HT-29 (cell line): ENCODE measurements at regions not wholly inside any gene's neighbourhood (a gene's known extent, or its start where the extent isn't known, plus 50 kb on each side); places are given as distances from the start of the nearest gene placed in this dataset.

Experiments used
- DNase-seq: peaks from one replicate; pipeline ENCODE4 v3.0.0-alpha.2; 2015; ENCODE audit warnings: low spot score

DNA sequence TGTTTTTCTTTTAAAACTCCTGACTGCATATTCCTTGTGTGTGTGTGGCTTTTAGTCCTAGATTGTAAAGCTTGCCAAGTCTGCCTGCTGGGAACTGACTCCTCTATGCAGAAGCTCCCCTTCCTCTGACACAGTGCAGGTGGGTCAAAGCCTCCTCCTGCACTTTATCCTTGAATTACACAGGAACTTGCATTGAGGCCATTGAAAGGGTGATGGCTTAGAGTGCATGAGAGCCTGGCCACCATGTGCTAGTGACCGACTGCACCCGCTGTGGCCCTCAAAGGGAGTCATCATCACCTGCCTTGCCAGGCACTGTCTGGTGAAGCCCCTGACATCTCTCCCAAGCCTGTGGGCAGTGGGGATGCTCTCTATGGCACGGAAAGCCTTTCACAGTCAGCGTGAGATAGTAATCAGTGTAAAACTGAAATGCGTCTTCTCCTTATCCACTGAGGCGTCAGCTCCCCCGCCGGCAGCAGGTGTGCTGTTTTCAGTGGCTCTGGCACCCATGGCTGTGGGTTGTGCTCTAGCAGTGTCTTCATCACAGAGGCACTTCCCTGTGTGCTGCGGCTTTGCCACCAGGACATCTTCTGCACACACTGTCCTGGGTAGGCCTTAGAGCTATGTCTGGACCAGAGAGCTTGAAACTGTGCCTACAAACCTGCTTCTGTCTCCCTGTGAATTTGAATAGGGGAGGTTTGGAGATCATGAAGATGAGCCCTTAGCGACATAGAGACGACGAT lies 87.9 kb downstream of the THBS2 start:
- no peak for DNase-seq

DNA sequence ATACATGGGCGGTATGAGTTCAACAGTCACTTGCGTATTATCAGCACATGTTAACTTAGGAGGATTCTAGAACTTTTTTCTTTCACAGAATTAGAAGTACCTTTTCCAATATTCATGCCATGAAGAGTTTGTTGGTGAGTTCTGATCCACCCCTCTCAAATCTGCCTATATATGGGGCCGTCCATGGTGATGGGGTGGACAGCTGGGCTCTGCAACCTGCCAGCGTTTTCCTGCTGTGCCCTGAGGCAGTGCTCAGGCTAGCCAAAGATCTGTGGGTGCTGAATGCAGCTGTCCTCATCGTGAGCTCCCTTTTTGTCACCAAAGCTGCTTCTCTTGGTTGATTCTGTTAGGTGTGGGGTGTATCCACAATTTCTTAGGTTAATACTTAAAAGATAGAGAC lies 88.7 kb downstream of the THBS2 start:
- DNase-seq = no peak

- DNase-seq = no peak
These were observed 89.2 kb downstream of the THBS2 start for GRCh38 chr6:169164451-169164850.

DNA sequence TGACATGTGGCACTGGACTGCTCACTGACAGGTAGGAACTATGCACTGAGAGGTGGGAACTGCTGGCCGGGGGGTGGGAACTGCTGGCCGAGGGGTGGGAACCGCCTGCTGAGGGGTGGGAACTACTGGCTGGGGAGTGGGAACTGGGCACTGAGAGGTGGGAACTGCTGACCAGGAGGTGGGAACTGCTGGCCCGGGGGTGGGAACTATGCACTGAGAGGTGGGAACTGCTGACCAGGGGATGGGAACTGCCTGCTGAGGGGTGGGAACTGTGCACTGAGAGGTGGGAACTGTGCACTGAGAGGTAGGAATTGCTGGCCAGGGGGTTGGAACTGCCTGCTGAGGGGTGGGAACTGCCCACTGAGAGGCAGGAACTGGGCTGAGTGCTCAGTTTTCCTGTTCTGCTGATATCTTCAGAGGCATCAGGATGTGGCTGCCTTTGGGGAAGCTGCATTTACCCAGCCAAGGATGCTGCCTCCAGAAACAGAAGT lies 90.2 kb downstream of the THBS2 start:
- no peak for DNase-seq

DNA sequence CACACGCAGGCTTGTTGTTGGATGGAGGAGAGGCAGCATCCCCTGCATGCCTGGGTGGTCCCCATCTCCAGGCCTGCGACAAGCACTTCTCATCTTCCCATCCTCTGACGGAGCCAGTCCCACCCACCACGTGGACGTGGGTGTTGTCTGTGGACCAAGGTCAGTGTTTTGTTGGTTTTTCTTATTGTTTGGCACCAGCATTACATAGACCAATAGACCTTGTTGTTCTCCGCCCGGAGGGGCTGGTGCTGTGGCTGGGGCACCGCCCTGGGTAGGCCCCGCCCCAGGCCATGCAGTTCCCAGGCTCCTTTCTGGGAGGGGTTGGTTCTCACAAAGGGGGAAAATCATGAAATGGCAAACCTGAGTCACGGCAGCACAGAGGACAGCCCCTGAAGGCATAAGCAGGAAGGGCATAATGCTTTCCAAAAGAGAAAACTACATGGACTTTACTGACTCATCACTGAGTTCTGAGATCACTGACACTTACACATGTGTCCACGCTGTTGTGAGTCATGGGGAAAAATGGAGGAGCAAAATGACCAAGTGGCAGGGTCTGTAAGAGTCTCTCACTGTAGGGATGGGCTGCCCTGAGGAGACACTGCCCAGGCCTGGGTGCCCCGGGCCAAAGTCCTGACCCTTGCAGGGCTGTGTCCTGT lies 90.8 kb downstream of the THBS2 start:
- no peak for DNase-seq

- DNase-seq = no peak
These were observed 91.4 kb downstream of the THBS2 start for GRCh38 chr6:169162249-169162648.

DNA sequence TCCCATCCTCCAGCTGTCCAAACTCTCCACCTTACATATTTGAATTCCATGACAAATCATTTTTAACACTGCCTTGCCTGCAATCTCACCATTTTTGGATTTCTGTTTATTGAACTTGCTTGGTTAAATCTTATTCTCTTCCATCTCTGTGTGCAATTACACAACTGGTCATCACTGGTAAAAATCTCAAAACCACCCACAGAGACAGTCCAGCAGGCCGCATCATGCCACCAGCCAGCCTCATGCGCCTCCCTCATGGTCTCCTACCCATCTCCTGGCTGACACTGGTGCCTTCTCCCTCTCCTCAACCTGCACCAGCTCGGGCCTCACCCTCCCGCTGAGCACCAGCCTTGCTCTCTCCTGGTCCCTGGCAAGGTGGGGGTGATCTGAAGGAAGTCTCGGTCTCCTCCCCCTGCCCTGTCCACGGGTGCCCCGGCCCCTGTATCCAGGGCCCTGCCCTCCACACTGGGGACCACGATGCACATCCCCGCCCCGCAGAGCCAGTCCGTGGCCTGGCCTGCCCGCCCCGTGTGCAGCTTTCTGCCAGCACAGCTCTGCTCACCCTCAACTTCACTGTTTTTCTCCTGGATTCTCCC lies 92.0 kb downstream of the THBS2 start:
- DNase-seq = no peak

DNA sequence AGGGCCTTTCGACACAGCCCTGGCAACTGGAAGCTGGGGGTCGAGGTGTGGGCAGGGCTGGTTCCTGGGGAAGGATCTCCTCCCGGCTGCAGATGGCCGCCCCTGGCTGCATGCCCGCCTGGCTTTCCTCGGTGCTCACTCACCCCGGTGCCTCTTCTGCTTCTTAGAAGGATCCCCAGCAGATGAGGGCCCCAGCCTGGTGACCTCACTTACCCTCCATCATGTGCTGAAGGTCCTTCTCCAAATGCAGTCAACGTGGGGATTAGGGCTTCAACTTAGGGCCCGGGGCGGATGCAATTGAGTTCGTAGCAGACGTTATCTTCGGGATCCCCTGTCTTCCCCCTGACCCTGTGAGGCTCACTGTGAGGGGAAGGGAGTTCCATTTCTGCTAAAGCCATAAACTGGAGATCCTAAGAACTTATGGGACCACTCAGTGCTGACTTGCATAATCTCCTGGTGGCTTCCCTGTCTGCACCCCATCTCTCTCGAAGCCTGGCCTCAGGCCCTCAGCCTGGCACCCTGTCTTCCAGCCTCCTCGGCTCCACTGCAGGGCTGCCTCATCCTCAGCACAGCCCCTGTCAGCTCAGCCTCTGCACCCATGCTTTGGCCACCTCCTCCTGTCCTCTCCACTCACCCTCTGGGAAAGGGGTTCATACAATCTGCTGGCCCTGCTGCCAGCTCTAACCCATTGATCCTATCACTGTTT lies 92.6 kb downstream of the THBS2 start:
- DNase-seq = no peak

- DNase-seq = no peak
These were observed 93.4 kb downstream of the THBS2 start for GRCh38 chr6:169160091-169160854.

DNA sequence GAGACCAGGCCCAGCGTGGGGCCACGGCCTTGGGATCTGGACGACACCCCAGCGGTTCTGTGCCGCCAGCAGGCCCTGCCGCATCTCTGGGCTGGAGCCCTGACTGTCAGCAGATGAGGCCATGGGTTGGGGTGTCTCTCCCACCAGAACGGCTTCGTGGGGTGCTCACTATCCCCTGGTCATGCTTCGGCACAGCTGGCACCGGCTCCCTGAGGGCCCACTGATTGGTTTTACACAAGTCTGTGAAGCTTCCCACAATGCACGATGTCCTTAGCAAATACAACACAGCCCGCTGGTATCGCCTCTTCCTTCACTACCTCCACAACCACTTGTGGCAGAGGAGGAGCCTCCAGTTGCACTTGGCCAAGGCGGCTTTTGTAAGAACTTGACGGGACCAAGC lies 94.3 kb downstream of the THBS2 start:
- no peak for DNase-seq

- DNase-seq = no peak
These were observed 95.0 kb downstream of the THBS2 start for GRCh38 chr6:169158691-169159090.

DNA sequence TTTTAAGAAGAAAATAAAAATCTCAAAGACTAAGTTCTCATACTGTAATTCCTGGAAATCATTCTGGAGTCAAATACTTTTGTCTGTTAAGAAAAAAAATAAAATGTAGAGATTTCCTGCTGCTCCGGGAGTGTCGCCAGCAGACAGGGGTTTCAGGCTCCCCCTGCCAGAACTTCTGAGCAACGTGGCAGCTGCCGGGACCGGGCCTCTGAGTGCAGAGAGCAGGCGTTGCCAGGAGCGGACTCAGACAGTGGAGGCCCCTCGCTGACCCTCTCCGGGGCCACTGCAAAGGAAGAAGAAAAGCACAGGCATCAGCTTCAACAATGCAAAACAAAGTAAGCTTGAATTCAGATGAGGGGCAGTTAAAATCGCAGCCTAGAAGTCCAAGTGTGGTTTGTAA lies 95.5 kb downstream of the THBS2 start:
- no peak for DNase-seq

- no peak for DNase-seq
These were observed 96.2 kb downstream of the THBS2 start for GRCh38 chr6:169157197-169158148.

GRCh38 chr6:169156793-169157147 lies 96.9 kb downstream of the THBS2 start:
- DNase-seq = no peak

DNA sequence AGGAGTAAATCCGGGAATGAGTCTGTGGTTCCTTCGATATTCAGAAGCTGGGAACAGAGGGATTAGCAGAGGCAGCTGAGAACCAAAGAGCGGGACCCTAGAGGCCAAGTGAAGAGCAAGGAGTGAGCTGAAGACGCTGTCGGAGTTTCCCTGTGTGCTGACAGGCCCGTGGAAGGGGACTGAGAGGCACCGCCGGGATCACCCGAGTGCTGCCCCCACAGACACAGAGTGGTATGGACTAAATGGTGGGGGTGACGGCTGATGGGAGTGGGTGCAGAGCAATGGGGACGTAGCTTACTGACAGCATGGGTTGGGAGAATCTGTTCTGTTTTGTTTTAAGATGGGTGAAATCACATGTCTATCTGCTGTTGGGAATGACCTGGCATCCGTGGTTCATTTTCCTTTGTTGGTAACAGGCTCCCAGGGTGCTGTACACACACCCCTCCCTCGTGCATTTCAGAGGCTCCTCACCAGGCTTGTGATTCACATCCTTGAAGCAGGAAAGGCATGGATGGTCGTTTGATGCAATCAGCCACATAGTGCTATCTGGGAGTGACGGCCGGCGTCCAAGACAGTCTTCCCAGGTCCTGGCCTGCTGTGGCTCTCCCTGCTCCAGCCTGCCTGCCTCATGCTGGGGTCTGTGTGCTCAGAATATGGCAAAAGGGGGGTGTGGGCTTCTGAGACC lies 97.4 kb downstream of the THBS2 start:
- no peak for DNase-seq

DNA sequence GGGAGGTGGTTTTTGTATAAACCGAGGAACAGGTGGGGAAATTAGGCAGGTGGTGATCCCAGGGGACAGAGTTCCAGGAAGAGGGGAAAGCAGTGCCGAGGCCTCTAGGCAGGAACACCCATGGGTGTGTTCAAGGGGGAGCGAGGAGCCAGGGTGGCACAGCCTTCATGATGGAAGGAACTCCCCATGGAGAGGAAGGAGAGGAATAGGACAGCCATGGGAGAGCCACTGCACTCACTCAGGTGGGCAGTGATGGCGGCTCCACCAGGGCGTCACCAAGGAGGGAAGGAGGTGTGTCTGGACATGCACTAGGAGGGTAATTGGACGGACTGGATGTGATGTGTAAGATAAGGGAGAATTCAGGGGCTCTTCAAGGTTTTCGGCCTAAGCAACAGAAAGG lies 98.2 kb downstream of the THBS2 start:
- DNase-seq = no peak

DNA sequence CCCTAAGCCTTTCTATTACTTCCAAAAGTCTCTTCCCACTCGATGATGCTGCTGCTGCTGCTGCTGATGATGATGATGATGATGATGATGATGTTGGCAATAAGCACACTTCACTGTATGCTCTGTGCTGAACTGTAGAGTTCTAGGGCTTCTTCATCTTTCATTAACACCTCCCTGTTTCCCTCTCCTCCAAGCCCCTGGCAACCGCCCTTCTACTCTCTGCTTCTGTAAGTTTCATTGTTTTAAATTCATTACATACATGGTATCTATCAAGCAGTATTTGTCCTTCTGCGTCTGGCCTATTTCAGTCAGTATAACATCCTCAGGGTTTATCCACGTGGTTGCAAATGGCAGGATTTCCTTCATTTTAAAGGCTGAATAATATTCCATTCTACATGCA lies 100.2 kb downstream of the THBS2 start:
- DNase-seq = no peak

DNA sequence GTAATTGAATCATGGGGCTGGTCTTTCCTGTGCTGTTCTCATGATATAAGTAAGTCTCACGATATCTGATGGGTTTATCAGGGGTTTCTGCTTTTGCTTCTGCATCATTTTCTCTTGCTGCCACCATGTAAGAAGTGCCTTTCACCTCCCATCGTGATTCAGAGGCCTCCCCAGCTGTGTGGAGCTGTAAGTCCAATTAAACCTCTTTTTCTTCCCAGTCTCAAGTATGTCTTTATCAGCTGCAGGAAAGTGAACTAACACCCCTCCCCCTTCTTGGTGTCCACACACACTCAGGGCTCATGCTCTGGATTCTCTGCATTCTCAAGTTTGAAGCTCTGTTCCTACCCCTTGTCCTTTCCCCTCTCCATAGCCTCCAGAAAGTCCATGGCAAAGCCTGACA lies 107.1 kb downstream of the THBS2 start:
- no peak for DNase-seq

- DNase-seq = no peak
These were observed 107.6 kb downstream of the THBS2 start for GRCh38 chr6:169145991-169146501.

DNA sequence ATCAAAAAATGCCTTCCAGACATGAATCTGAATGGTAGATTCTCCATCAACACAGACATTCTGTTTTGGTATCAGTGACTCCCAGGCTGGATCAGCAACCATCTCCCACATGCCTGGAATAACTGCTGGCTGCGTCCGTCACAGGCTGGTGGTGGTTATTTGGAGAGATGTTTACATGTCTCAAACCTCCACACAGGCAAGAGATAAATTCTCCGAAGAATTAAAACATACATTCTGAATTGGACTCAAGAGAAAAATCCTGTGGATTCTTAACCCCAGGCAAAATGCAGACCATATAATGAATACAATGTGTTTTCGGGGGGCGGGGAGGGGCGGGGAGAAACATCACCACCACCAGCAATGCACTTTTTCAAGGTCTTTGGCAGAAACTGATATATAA lies 108.2 kb downstream of the THBS2 start:
- no peak for DNase-seq
